HepG2 (cell line): ENCODE measurements at regions not wholly inside any gene's neighbourhood (a gene's known extent, or its start where the extent isn't known, plus 50 kb on each side); places are given as distances from the start of the nearest gene placed in this dataset.

ENCODE experiments used
- ATAC-seq: fragments of 200-7000 bp; cut with Tn5 transposase; 3 replicates; pipeline ENCODE4 v1.9.1; 2020; ENCODE audit warnings: mild to moderate bottlenecking, moderate library complexity
- BruUV-seq: library from RNA; stranded (reverse); fragments of 400-500 nt; replicated peaks from 2 replicates; lab custom pipeline; 2021; lab: Mats Ljungman, UMichigan
- CTCF ChIA-PET: fragments of 300-600 bp; formaldehyde crosslinking; extraction: SDS; loops from one replicate; lab custom pipeline; 2021; ENCODE audit warnings: low total read pairs, inconsistent platforms, low intra/inter-chr PET ratio; lab: Yijun Ruan, JAX
- POLR2A ChIA-PET: fragments of 350-600 bp; sonication (Branson Sonifier 250); formaldehyde crosslinking; loops from one replicate; lab custom pipeline; 2020; ENCODE audit warnings: antibody characterized with exemption, inconsistent platforms; lab: Yijun Ruan, JAX
- DNase-seq: peaks from one replicate; pipeline ENCODE4 v3.0.0-alpha.2; 2015; ENCODE audit warnings: low spot score
- FAIRE-seq: peaks from 3 replicates; lab custom pipeline; 2011; peaks lifted over from hg19 to GRCh38; lab: Jason Lieb, UNC
- H2AFZ ChIP-seq: one replicate; pipeline ENCODE4 v1.6.1; 2011; ENCODE audit warnings: low read length, inconsistent platforms
- H3K27ac ChIP-seq: fragments of 300-600 bp; 3 replicates; pipeline ENCODE4 v1.8.0; 2011; ENCODE audit warnings: mixed run types, mild to moderate bottlenecking, mixed read lengths, low read length, inconsistent platforms; ENCODE audit not compliant: insufficient read depth; ENCODE audit errors: extremely low read length
- H3K27me3 ChIP-seq, 2 experiments: fragments of 200-600 bp in 1 of 2; 2 replicates in 1 of 2; 3 replicates in 1 of 2; pipeline versions ENCODE4 v1.6.0 to v1.8.0; 2011; ENCODE audit warnings: low read length in 2 of 2, mild to moderate bottlenecking in 2 of 2, moderate library complexity in 2 of 2, inconsistent platforms in 1 of 2; ENCODE audit not compliant: insufficient read depth in 2 of 2, control insufficient read depth in 1 of 2
- H3K36me3 ChIP-seq, 2 experiments: fragments of 200-600 bp in 1 of 2; replicated peaks in 1 of 2; 2 replicates in 1 of 2; 3 replicates in 1 of 2; pipeline versions ENCODE4 v1.5.1 to v1.8.0; 2011; ENCODE audit warnings: low read length in 2 of 2, inconsistent platforms in 1 of 2; ENCODE audit not compliant: insufficient read depth in 2 of 2, control insufficient read depth in 1 of 2
- H3K4me1 ChIP-seq: 2 replicates; pipeline ENCODE4 v1.5.1; 2012; ENCODE audit warnings: low read length, inconsistent platforms; ENCODE audit not compliant: insufficient read depth
- H3K4me2 ChIP-seq: 2 replicates; pipeline ENCODE4 v1.6.0; 2011; ENCODE audit warnings: low read depth, low read length, inconsistent platforms
- H3K4me3 ChIP-seq, 3 experiments: fragments of 200-600 bp in 1 of 3; sonication (generic), shearing (Covaris generic) in 1 of 3; replicated peaks in 1 of 3; 2 replicates each; pipeline ENCODE4 v1.5.1; 2011 to 2016; ENCODE audit warnings: low read length in 3 of 3, inconsistent platforms in 2 of 3, low read depth in 2 of 3, mild to moderate bottlenecking in 2 of 3, control low read depth in 1 of 3, mixed read lengths in 1 of 3; ENCODE audit not compliant: insufficient read depth in 1 of 3
- H3K79me2 ChIP-seq: one replicate; pipeline ENCODE4 v1.6.1; 2011; ENCODE audit warnings: low read length, inconsistent platforms; ENCODE audit not compliant: insufficient read depth
- H3K9ac ChIP-seq: 2 replicates; pipeline ENCODE4 v1.6.0; 2011; ENCODE audit warnings: mild to moderate bottlenecking, low read depth, low read length, inconsistent platforms; ENCODE audit not compliant: insufficient read depth
- H3K9me3 ChIP-seq: 2 replicates; pipeline ENCODE4 v1.5.1; 2012; ENCODE audit warnings: mild to moderate bottlenecking, low read length
- H4K20me1 ChIP-seq: 2 replicates; pipeline ENCODE4 v1.6.0; 2011; ENCODE audit warnings: inconsistent platforms, mild to moderate bottlenecking, low read length, moderate library complexity; ENCODE audit not compliant: insufficient read depth
- AGO1 ChIP-seq: fragments of 200-400 bp; formaldehyde crosslinking; IDR thresholded peaks from 2 replicates; pipeline ENCODE4 v1.6.1; 2017; ENCODE audit warnings: mild to moderate bottlenecking, low read depth, low read length, moderate library complexity; ENCODE audit not compliant: poor library complexity, severe bottlenecking
- ELF1 ChIP-seq: sonication (generic); formaldehyde crosslinking; IDR thresholded peaks from 2 replicates; pipeline ENCODE4 v1.4.0; 2020; ENCODE audit warnings: missing genetic modification reagents
- EP300 ChIP-seq, 3 experiments: sonication (generic) in 1 of 3; formaldehyde crosslinking in 1 of 3; IDR thresholded peaks; 2 replicates each; pipeline versions ENCODE4 v1.5.1 to v1.6.1; 2011 to 2020; ENCODE audit warnings: low read depth in 2 of 3, low read length in 2 of 3, borderline replicate concordance in 1 of 3, improper control_type of control experiment in 1 of 3, mild to moderate bottlenecking in 1 of 3, missing genetic modification reagents in 1 of 3, moderate library complexity in 1 of 3
- GMEB2 ChIP-seq: IDR thresholded peaks from 2 replicates; pipeline ENCODE4 v1.6.1; 2016; ENCODE audit warnings: missing biosample characterization, missing genetic modification reagents, low read depth
- HES4 ChIP-seq: sonication (generic); formaldehyde crosslinking; IDR thresholded peaks from 2 replicates; pipeline ENCODE4 v1.9.0; 2021; ENCODE audit warnings: mild to moderate bottlenecking, missing genetic modification reagents, borderline replicate concordance
- HNF1A ChIP-seq, 2 experiments: sonication (generic) in 1 of 2; formaldehyde crosslinking in 1 of 2; IDR thresholded peaks; 2 replicates each; pipeline versions ENCODE4 v1.4.0 to v1.6.1; 2016 to 2020; ENCODE audit warnings: borderline replicate concordance in 1 of 2, low read depth in 1 of 2, mild to moderate bottlenecking in 1 of 2, missing genetic modification reagents in 1 of 2
- PREB ChIP-seq: sonication (generic); formaldehyde crosslinking; IDR thresholded peaks from 2 replicates; pipeline ENCODE4 v1.4.0; 2020; ENCODE audit warnings: missing genetic modification reagents
- ZMYM3 ChIP-seq: sonication (generic); formaldehyde crosslinking; IDR thresholded peaks from 2 replicates; pipeline ENCODE4 v1.5.1; 2020; ENCODE audit warnings: mild to moderate bottlenecking, missing genetic modification reagents
- ZNF629 ChIP-seq: sonication (generic); formaldehyde crosslinking; conservative IDR thresholded peaks from 2 replicates; pipeline ENCODE4 v1.5.0; 2020; ENCODE audit warnings: missing genetic modification reagents
- ZSCAN29 ChIP-seq: sonication (generic); formaldehyde crosslinking; conservative IDR thresholded peaks from 2 replicates; pipeline ENCODE4 v1.4.0; 2020; ENCODE audit warnings: mild to moderate bottlenecking, missing genetic modification reagents
- WGBS: methylation state at CpG from one replicate; pipeline ENCODE4 v1.1.6; 2017; ENCODE audit warnings: low lambda C conversion rate; 5-methylcytosine and 5-hydroxymethylcytosine counted together
- in situ Hi-C: cut with HindIII; loops from 2 replicates; pipeline ENCODE4 v1.10.0; 2017; ENCODE audit warnings: low pct_unique_long_range_greater_than_20kb; ENCODE audit not compliant: extremely low pct_ligation_motif_present
- intact Hi-C: fragments of 100-400 bp; cut with micrococcal nuclease; formaldehyde crosslinking; loops from one replicate; pipeline ENCODE4 v1.10.0; 2022; ENCODE audit not compliant: unreplicated experiment

GRCh38 chr21:43330306-43330881 is 96.5 kb downstream of the SIK1 start:
- H3K79me2 ChIP-seq, result no peaks in the 10 kb centered on the region
- ChIA-PET CTCF (no interaction called here), POLR2A (no interaction called here)
- DNase-seq (no peak), FAIRE-seq (no peak), ATAC-seq (peak; percentile 7; the same call in 1 of the 3 replicates)
- BruUV-seq, result no TSS peak
- in situ Hi-C loops, result loop anchor here (5.0 kb wide), 1 partner anchor 43 kb away; no protein-coding TSS in a partner anchor
- no peak overlapping the region for H2AFZ ChIP-seq
- no peak for TF ChIP-seq EP300 (IDR thresholded peaks at IDR 0.05; ENCODE audit: low read depth in 2 of 2, low read length in 2 of 2)
- no peak for TF ChIP-seq EP300 (CRISPR knock-in tag; IDR thresholded peaks at IDR 0.05; ENCODE audit: borderline replicate concordance)
- TF ChIP-seq ZSCAN29 (CRISPR knock-in tag), result no peak
- no peak for TF ChIP-seq PREB (CRISPR knock-in tag)
- TF ChIP-seq ZMYM3 (CRISPR knock-in tag), result peak; percentile 64; the same call in 1 of the 2 replicates
- TF ChIP-seq ELF1 (CRISPR knock-in tag), result no peak
- no peak for TF ChIP-seq GMEB2 (CRISPR knock-in tag)
- TF ChIP-seq AGO1, result no peak
- no peak for TF ChIP-seq HNF1A (IDR thresholded peaks at IDR 0.05; ENCODE audit: low read depth)
- TF ChIP-seq HNF1A (CRISPR knock-in tag; IDR thresholded peaks at IDR 0.05; ENCODE audit: borderline replicate concordance), result no peak
- 0 out of 2 replicates have a peak, but pooled peaks have one; percentile 39 for TF ChIP-seq HES4
- TF ChIP-seq ZNF629, result peak; percentile 89
- H3K36me3 ChIP-seq, result no peaks in the 10 kb centered on the region
- intact Hi-C loops, result no loop called here
- no peak overlapping the region for H3K4me3 ChIP-seq
- no peaks in the 10 kb centered on the region for H4K20me1 ChIP-seq
- peaks cover 0 to 40% of the 10 kb centered on the region in 2 experiments; a peak in 3 of 5 replicates for H3K27me3 ChIP-seq
- H3K4me1 ChIP-seq, result peaks cover 51% of the 10 kb centered on the region
- 45% methylated on average over 4 of the region's 15 CpGs for WGBS
- H3K27ac ChIP-seq, result no peak overlapping the region
- no peak overlapping the region for H3K9ac ChIP-seq
- no peaks in the 10 kb centered on the region for H3K9me3 ChIP-seq
- no peak overlapping the region for H3K4me2 ChIP-seq
